ENCODE measurements at regions not wholly inside any gene's neighbourhood (a gene's known extent, or its start where the extent isn't known, plus 50 kb on each side); places are given as distances from the start of the nearest gene placed in this dataset.
"Not testable (repeated sequence)": the region's sequence is repeated elsewhere in the genome, so short reads cannot be mapped to it uniquely, and the experiment has no call there.

- 42% methylated on average over 2 of the region's 2 CpGs for WGBS (ENCODE audit: insufficient coverage)
- H3K4me2 ChIP-seq (replicated peaks; ENCODE audit: low read depth, low read length, poor library complexity, severe bottlenecking); H3K4me3 Mint-ChIP-seq; H3K9ac ChIP-seq (ENCODE audit: low read length); ATAC-seq (ENCODE audit: low read depth); H3K36me3 ChIP-seq (replicated peaks in 1 of 2; ENCODE audit: control extremely low read depth in 1 of 2, control insufficient read depth in 1 of 2, extremely low read depth in 1 of 2, insufficient read depth in 2 of 2, low read length in 1 of 2); H3K27ac Mint-ChIP-seq; H3K27me3 ChIP-seq (replicated peaks in 1 of 4; ENCODE audit: control extremely low read depth in 1 of 4, control insufficient read depth in 3 of 4, insufficient read depth in 4 of 4, low read length in 3 of 4); POLR2A ChIA-PET; H2AFZ ChIP-seq (ENCODE audit: insufficient read depth, low read depth, low read length, poor library complexity, severe bottlenecking); H3K4me3 ChIP-seq (ENCODE audit: control extremely low read depth in 1 of 5, extremely low read depth in 1 of 5, insufficient read depth in 1 of 5, low read depth in 2 of 5, low read length in 4 of 5); H3K9me3 ChIP-seq (ENCODE audit: control extremely low read depth in 1 of 3, control insufficient read depth in 2 of 3, insufficient read depth in 1 of 3, low read length in 2 of 3); H3K27ac ChIP-seq (ENCODE audit: low read length in 2 of 2); H4K20me1 ChIP-seq (ENCODE audit: control insufficient read depth, insufficient read depth, low read length, poor library complexity, severe bottlenecking); H3K9me3 Mint-ChIP-seq (ENCODE audit: insufficient read depth); H3K79me2 ChIP-seq (ENCODE audit: control insufficient read depth, insufficient read depth, low read length); DNase-seq; intact Hi-C loops (cut with micrococcal nuclease); H3K4me1 Mint-ChIP-seq; H3K4me1 ChIP-seq (ENCODE audit: control insufficient read depth in 2 of 2, insufficient read depth in 2 of 2, low read length in 2 of 2); CTCF ChIA-PET: not testable (repeated sequence)
- peaks cover 13% of the 10 kb centered on the region for H3K27me3 Mint-ChIP-seq
These were observed 51.4 kb upstream of the USP14 start for GRCh38 chr18:106868-107384.

DNA sequence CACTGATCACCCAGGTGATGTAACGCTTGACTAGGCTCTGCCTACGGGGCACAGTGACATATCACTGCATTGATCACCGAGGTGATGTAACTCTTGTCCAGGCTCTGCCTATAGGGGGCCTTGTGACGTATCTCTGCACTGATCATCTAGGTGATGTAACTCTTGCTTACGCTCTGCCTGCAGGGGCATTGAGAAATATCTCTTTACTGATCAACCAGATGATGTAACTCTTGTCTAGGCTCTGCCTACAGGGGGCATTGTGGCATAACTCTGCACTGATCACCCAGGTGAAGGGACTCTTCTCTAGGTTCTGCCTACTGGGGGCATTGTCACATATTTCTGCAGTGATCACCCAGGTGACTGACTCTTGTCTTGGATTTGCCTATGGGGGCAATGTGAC lies 50.9 kb upstream of the USP14 start:
- H3K79me2 ChIP-seq (ENCODE audit: control insufficient read depth, insufficient read depth, low read length); H3K4me2 ChIP-seq (replicated peaks; ENCODE audit: low read depth, low read length, poor library complexity, severe bottlenecking); H3K27ac ChIP-seq (ENCODE audit: low read length in 2 of 2); H3K4me3 ChIP-seq (ENCODE audit: control extremely low read depth in 1 of 5, extremely low read depth in 1 of 5, insufficient read depth in 1 of 5, low read depth in 2 of 5, low read length in 4 of 5); intact Hi-C loops (cut with micrococcal nuclease); H3K9ac ChIP-seq (ENCODE audit: low read length); H4K20me1 ChIP-seq (ENCODE audit: control insufficient read depth, insufficient read depth, low read length, poor library complexity, severe bottlenecking); H2AFZ ChIP-seq (ENCODE audit: insufficient read depth, low read depth, low read length, poor library complexity, severe bottlenecking); CTCF ChIA-PET; H3K9me3 ChIP-seq (ENCODE audit: control extremely low read depth in 1 of 3, control insufficient read depth in 2 of 3, insufficient read depth in 1 of 3, low read length in 2 of 3); H3K4me1 ChIP-seq (ENCODE audit: control insufficient read depth in 2 of 2, insufficient read depth in 2 of 2, low read length in 2 of 2); ATAC-seq (ENCODE audit: low read depth); H3K36me3 ChIP-seq (replicated peaks in 1 of 2; ENCODE audit: control extremely low read depth in 1 of 2, control insufficient read depth in 1 of 2, extremely low read depth in 1 of 2, insufficient read depth in 2 of 2, low read length in 1 of 2); H3K27ac Mint-ChIP-seq; H3K4me3 Mint-ChIP-seq; H3K4me1 Mint-ChIP-seq; H3K9me3 Mint-ChIP-seq (ENCODE audit: insufficient read depth); POLR2A ChIA-PET; H3K27me3 ChIP-seq (replicated peaks in 1 of 4; ENCODE audit: control extremely low read depth in 1 of 4, control insufficient read depth in 3 of 4, insufficient read depth in 4 of 4, low read length in 3 of 4): not testable (repeated sequence)
- WGBS (ENCODE audit: insufficient coverage), result 71% methylated on average over 1 of the region's 5 CpGs
- peaks cover 13% of the 10 kb centered on the region for H3K27me3 Mint-ChIP-seq
- peak; percentile 14 for DNase-seq

DNA sequence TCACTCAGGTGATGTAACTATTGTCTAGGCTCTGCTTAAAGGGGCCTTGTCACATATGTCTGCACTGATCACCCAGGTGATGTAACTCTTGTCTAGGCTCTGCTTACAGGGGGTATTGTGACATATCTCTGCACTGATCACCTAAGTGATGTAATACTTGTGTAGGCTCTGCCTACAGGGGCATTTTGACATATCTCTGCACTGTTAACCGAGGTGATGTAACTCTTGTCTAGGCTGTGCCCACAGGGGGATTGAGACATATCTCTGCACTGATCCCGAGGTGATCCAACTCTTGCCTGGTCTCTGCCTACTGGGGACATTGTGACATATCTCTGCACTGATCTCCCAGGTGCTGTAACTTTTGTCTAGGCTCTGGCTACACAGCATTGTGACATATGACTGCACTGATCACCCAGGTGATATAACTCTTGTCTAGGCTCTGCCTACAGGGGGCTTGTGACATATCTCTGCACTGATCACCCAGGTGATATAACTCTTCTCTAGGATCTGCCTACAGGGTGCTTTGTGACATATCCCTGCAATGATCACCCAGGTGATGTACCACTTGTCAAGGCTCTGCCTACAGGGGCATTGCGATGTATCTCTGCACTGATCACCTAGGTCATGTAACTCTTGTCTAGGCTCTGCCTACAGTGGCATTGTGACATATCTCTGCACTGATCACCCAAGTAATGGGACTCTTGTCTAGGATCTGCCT lies 50.3 kb upstream of the USP14 start:
- H3K27ac Mint-ChIP-seq; CTCF ChIA-PET; DNase-seq; POLR2A ChIA-PET; H3K9me3 ChIP-seq (ENCODE audit: control extremely low read depth in 1 of 3, control insufficient read depth in 2 of 3, insufficient read depth in 1 of 3, low read length in 2 of 3); H3K4me2 ChIP-seq (replicated peaks; ENCODE audit: low read depth, low read length, poor library complexity, severe bottlenecking); H3K36me3 ChIP-seq (replicated peaks in 1 of 2; ENCODE audit: control extremely low read depth in 1 of 2, control insufficient read depth in 1 of 2, extremely low read depth in 1 of 2, insufficient read depth in 2 of 2, low read length in 1 of 2); H3K9ac ChIP-seq (ENCODE audit: low read length); H3K79me2 ChIP-seq (ENCODE audit: control insufficient read depth, insufficient read depth, low read length); H3K27ac ChIP-seq (ENCODE audit: low read length in 2 of 2); H3K27me3 ChIP-seq (replicated peaks in 1 of 4; ENCODE audit: control extremely low read depth in 1 of 4, control insufficient read depth in 3 of 4, insufficient read depth in 4 of 4, low read length in 3 of 4); H3K4me3 Mint-ChIP-seq; H3K4me1 ChIP-seq (ENCODE audit: control insufficient read depth in 2 of 2, insufficient read depth in 2 of 2, low read length in 2 of 2); H2AFZ ChIP-seq (ENCODE audit: insufficient read depth, low read depth, low read length, poor library complexity, severe bottlenecking); H3K4me3 ChIP-seq (ENCODE audit: control extremely low read depth in 1 of 5, extremely low read depth in 1 of 5, insufficient read depth in 1 of 5, low read depth in 2 of 5, low read length in 4 of 5); H4K20me1 ChIP-seq (ENCODE audit: control insufficient read depth, insufficient read depth, low read length, poor library complexity, severe bottlenecking); H3K9me3 Mint-ChIP-seq (ENCODE audit: insufficient read depth); H3K4me1 Mint-ChIP-seq; intact Hi-C loops (cut with micrococcal nuclease): not testable (repeated sequence)
- WGBS (ENCODE audit: insufficient coverage), result 55% methylated on average over 3 of the region's 3 CpGs
- peak; percentile 32 for ATAC-seq (ENCODE audit: low read depth)
- H3K27me3 Mint-ChIP-seq, result peaks cover 13% of the 10 kb centered on the region
